ENCODE measurements at regions not wholly inside any gene's neighbourhood (a gene's known extent, or its start where the extent isn't known, plus 50 kb on each side); places are given as distances from the start of the nearest gene placed in this dataset.

DNA sequence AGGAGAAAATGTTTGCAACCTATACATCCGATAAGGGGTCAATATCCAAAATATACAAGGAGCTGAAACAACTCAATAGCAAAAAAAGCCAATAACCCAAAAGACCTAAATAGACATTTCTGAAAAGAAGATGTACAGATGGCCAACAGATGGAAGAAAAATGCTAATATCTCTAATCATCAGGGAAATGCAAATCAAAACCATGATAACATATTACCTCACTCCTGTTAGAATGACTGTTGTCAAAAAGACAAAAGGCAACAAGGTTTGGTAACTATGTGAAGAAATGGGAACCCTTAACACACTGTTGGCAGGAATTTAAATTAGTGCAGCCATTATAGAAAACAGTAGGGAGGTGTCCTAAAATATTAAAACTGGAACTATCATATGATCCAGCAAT, 74.7 kb downstream of the LEPR start:
- TF ChIP-seq GATA2 (IDR thresholded peaks at IDR 0.05; ENCODE audit: low read depth, low read length) (no peak), GATA3 (IDR thresholded peaks at IDR 0.05; ENCODE audit: low read depth, low read length) (no peak)

Measured in SH-SY5Y (cell line).